Small intestine (tissue), 7 donors: ENCODE measurements at regions not wholly inside any gene's neighbourhood (a gene's known extent, or its start where the extent isn't known, plus 50 kb on each side); places are given as distances from the start of the nearest gene placed in this dataset.
"Not testable (repeated sequence)": the region's sequence is repeated elsewhere in the genome, so short reads cannot be mapped to it uniquely, and the experiment has no call there.

ENCODE experiments used
- DNase-seq, 2 donors: peaks; one replicate each; pipeline versions ENCODE4 v3.0.0 to v3.0.0-alpha.2; 2013
- FAIRE-seq: peaks from 2 replicates; lab custom pipeline; 2012; peaks lifted over from hg19 to GRCh38; lab: Jason Lieb, UNC
- H3K27ac ChIP-seq, 3 donors: one replicate each; pipeline ENCODE4 v1.5.1; 2013; ENCODE audit warnings: low read length in 2 of 3, mild to moderate bottlenecking in 2 of 3, control low read depth in 1 of 3, inconsistent platforms in 1 of 3, low read depth in 1 of 3, moderate library complexity in 1 of 3
- H3K27me3 ChIP-seq, 3 donors: one replicate each; pipeline ENCODE4 v1.6.1; 2013; ENCODE audit warnings: low read length in 3 of 3, inconsistent platforms in 1 of 3; ENCODE audit not compliant: control insufficient read depth in 3 of 3, insufficient read depth in 3 of 3
- H3K36me3 ChIP-seq, 3 donors: one replicate each; pipeline ENCODE4 v1.6.1; 2013; ENCODE audit warnings: low read length in 3 of 3, inconsistent platforms in 1 of 3, low read depth in 1 of 3, mild to moderate bottlenecking in 1 of 3, moderate library complexity in 1 of 3; ENCODE audit not compliant: control insufficient read depth in 3 of 3, insufficient read depth in 2 of 3
- H3K4me1 ChIP-seq, 3 donors: one replicate each; pipeline ENCODE4 v1.6.1; 2013; ENCODE audit warnings: low read length in 2 of 3, inconsistent platforms in 1 of 3, low read depth in 1 of 3, mild to moderate bottlenecking in 1 of 3, moderate library complexity in 1 of 3; ENCODE audit not compliant: control insufficient read depth in 3 of 3, insufficient read depth in 2 of 3
- H3K4me3 ChIP-seq, 3 donors: one replicate each; pipeline ENCODE4 v1.5.1; 2013; ENCODE audit warnings: low read length in 3 of 3, control low read depth in 1 of 3, inconsistent platforms in 1 of 3, low read depth in 1 of 3, mild to moderate bottlenecking in 1 of 3, moderate library complexity in 1 of 3
- H3K9me3 ChIP-seq, 2 donors: one replicate each; pipeline ENCODE4 v1.6.1; 2013; ENCODE audit warnings: low read depth in 1 of 2, low read length in 1 of 2; ENCODE audit not compliant: control insufficient read depth in 2 of 2, insufficient read depth in 1 of 2
- WGBS, 3 donors: extraction: QIAGEN DNeasy Blood & Tissue Kit; methylation state at CpG; one replicate each; pipeline ENCODE4 v1.1.7; 2013; 5-methylcytosine and 5-hydroxymethylcytosine counted together
- donor health status: healthy with polysubstance abuse.
- donor health status: control.
- donor health status: control.
- donor health status: Bipolar disorder and iron deficiency.
- donor health status: healthy.

GRCh38 chr5:154669402-154669801, 85.8 kb upstream of the LARP1 start:
- no peak for FAIRE-seq
- Histone ChIP-seq H3K27ac (no peak overlapping the region), H3K27me3 (no peaks in the 10 kb centered on the region), H3K4me3 (no peak overlapping the region), H3K4me1 (no peaks in the 10 kb centered on the region), H3K36me3 (no peaks in the 10 kb centered on the region), H3K9me3 (peaks cover 0 to 23% of the 10 kb centered on the region in 2 donors)
- WGBS, 3 donors = 89 to 97% (median 92%) methylated on average over 6 to 7 of the region's 7 CpGs
- no peak for DNase-seq

GRCh38 chr5:154664869-154665268, 90.3 kb upstream of the LARP1 start:
- no peaks in the 10 kb centered on the region for H3K36me3 ChIP-seq
- H3K9me3 ChIP-seq = peaks cover 0 to 34% of the 10 kb centered on the region in 2 donors
- H3K27me3 ChIP-seq = no peaks in the 10 kb centered on the region
- no peak overlapping the region for H3K4me3 ChIP-seq
- no peak overlapping the region for H3K27ac ChIP-seq
- no peak for DNase-seq
- H3K4me1 ChIP-seq = no peaks in the 10 kb centered on the region
- no peak for FAIRE-seq

GRCh38 chr5:154663424-154663823, 91.8 kb upstream of the LARP1 start:
- no peaks in the 10 kb centered on the region for H3K4me1 ChIP-seq
- H3K27ac ChIP-seq = no peak overlapping the region
- no peaks in the 10 kb centered on the region for H3K27me3 ChIP-seq
- 63 to 84% (median 77%) methylated on average over 3 of the region's 3 CpGs for WGBS, 3 donors
- DNase-seq (no peak), FAIRE-seq (no peak)
- H3K36me3 ChIP-seq = no peaks in the 10 kb centered on the region
- H3K9me3 ChIP-seq = peaks cover 0 to 27% of the 10 kb centered on the region in 2 donors
- H3K4me3 ChIP-seq = no peak overlapping the region

DNA sequence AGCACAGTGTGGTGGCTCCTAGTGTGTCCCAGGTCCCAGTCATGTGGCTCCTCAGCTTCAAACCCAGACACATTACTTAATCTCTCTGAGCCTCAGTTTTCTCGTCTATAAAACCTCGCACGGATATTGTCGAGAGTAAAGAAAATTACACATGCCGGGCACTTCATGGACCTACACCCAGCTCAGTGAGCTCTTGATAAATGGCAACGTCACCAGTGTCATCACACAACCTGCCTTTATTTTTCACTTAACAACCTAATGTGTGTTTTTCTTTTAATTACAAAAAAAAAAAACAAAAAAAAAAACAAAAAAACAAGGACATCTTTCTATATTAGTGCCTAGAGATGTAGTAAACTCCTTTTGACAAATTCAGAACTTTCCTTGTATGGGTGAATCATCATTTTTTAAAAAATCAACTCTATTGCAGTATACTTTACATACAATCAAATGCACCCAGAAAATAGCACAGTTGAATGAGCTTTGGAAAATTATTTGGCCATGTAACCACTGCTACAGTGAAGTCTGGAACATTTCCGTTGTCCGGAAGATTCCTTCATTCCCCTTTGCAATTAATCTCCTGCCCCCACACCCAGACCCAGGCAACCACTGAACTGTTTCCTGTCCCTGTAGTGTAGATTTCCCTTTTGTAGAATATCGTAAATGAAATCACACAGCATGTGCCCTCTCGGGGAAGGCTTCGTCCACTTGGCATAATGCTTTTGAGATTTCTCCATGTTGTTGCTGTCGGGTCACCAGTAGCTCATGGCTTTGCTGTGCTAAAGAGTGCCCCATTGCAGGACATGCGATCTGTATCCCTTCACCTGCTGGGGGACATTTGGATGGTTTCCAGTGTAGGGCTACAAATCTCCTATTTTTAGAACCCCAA, 100.4 kb upstream of the LARP1 start:
- Histone ChIP-seq H3K4me1 (peaks cover 4 to 18% (median 9%) of the 10 kb centered on the region in 3 donors), H3K27ac (peak overlapping the region; percentile 60 to 78 (median 70)), H3K4me3 (no peak overlapping the region), H3K36me3 (no peaks in the 10 kb centered on the region), H3K9me3 (no peaks in the 10 kb centered on the region), H3K27me3 (no peaks in the 10 kb centered on the region)
- FAIRE-seq (no peak), DNase-seq (peak in 1 of 2 donors; percentile 37)
- WGBS, 3 donors = 44 to 54% (median 47%) methylated on average over 13 of the region's 13 CpGs

DNA sequence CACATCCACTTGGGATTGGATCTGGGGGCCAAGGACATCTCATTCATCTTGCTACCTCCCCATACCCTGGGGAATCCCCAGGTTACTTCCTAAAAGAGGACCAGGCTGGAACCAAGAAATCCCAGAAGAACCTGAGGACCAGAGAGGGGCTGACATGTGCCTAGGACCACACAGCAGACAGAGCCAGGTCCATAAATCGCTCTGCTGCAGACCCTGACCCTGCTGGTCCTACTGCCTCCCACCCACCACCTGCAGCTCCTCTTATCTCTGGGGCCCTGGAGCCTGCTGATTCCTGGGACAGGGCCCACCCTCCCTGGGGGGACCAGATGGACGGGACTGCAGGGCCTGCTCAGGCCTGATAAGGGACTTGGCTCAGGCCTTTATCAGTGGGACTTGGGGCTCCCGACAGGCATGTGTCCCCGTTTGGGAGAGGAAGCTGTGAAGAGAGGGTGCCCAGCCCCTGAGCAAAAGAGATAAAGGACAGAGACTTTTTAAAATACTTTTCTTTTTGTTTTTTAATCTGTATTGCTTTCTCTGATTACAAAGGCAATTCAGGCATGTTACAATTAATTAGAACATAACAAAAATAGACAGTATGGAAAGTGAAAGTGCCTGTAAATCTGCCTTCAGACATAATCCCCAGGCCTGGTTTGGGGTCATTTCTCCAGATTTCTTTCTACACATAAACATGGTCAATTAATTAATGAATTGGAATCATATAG, 101.3 kb upstream of the LARP1 start:
- H3K36me3 ChIP-seq = no peaks in the 10 kb centered on the region
- H3K4me3 ChIP-seq = no peak overlapping the region
- H3K27me3 ChIP-seq = no peaks in the 10 kb centered on the region
- H3K27ac ChIP-seq = peak overlapping the region; percentile 60 to 78 (median 70)
- WGBS, 3 donors = 16 to 30% (median 29%) methylated on average over 4 of the region's 4 CpGs
- FAIRE-seq (no peak), DNase-seq (peak; percentile 23 to 27)
- H3K4me1 ChIP-seq = peaks cover 4 to 18% (median 9%) of the 10 kb centered on the region in 3 donors
- no peaks in the 10 kb centered on the region for H3K9me3 ChIP-seq

- no peaks in the 10 kb centered on the region for H3K36me3 ChIP-seq
- DNase-seq = peak; percentile 74 to 89
- H3K9me3 ChIP-seq = no peaks in the 10 kb centered on the region
- WGBS, 3 donors = 16 to 70% (median 34%) methylated on average over 3 of the region's 3 CpGs
- no peak for FAIRE-seq
- H3K4me3 ChIP-seq = no peak overlapping the region
- H3K27me3 ChIP-seq = no peaks in the 10 kb centered on the region
- peaks cover 4 to 21% (median 9%) of the 10 kb centered on the region in 3 donors for H3K4me1 ChIP-seq
- H3K27ac ChIP-seq = peak overlapping the region; percentile 36 to 70 (median 69)
Measured at GRCh38 chr5:154653418-154653763, 101.8 kb upstream of the LARP1 start.

- FAIRE-seq (no peak), DNase-seq (peak; percentile 41 to 75)
- Histone ChIP-seq H3K9me3 (no peaks in the 10 kb centered on the region), H3K27me3 (no peaks in the 10 kb centered on the region), H3K36me3 (no peaks in the 10 kb centered on the region), H3K4me1 (peaks cover 4 to 26% (median 9%) of the 10 kb centered on the region in 3 donors), H3K4me3 (no peak overlapping the region), H3K27ac (peak overlapping the region; percentile 36 to 69 (median 50))
- WGBS, 3 donors = 58 to 71% (median 66%) methylated on average over 5 of the region's 5 CpGs
Measured at GRCh38 chr5:154652746-154653417, 102.3 kb upstream of the LARP1 start.

DNA sequence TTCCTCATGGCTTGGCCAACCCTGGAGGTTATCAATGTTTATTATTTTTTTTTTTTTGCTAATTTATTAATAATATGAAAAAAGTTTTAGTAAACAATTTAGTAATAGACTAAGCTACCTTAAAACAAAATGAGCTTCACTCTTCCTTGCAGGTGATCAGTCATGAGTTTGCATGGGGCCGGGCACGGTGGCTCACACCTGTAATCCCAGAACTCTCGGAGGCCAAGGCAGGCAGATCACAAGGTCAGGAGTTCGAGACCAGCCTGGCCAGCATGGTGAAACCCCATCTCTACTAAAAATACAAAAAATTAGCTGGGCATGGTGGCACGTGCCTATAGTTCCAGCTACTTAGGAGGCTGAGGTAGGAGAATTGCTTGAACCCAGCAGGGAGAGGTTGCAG, 103.4 kb upstream of the LARP1 start:
- peaks cover 4 to 34% (median 11%) of the 10 kb centered on the region in 3 donors for H3K4me1 ChIP-seq
- not testable (repeated sequence) for H3K4me3 ChIP-seq, H3K27me3 ChIP-seq, DNase-seq, H3K9me3 ChIP-seq, FAIRE-seq, H3K36me3 ChIP-seq, H3K27ac ChIP-seq
- 77 to 86% (median 78%) methylated on average over 5 of the region's 5 CpGs for WGBS, 3 donors
